Panc1 (cell line): ENCODE measurements at regions not wholly inside any gene's neighbourhood (a gene's known extent, or its start where the extent isn't known, plus 50 kb on each side); places are given as distances from the start of the nearest gene placed in this dataset.

Experiments
- ATAC-seq: fragments of 200-7000 bp; cut with Tn5 transposase; 2 replicates; pipeline ENCODE4 v1.9.1; 2020; ENCODE audit warnings: mild to moderate bottlenecking, moderate library complexity
- BruUV-seq: library from RNA; stranded (reverse); fragments of 400-500 nt; replicated peaks from 2 replicates; lab custom pipeline; 2021; lab: Mats Ljungman, UMichigan
- CTCF ChIA-PET: fragments of 300-600 bp; sonication (Branson Sonifier 250); formaldehyde crosslinking; loops from one replicate; lab custom pipeline; 2022; ENCODE audit warnings: antibody characterized with exemption; lab: Charles Lee
- POLR2A ChIA-PET: fragments of 300-600 bp; sonication (Branson Sonifier 250); formaldehyde crosslinking; loops from one replicate; lab custom pipeline; 2022; ENCODE audit warnings: antibody characterized with exemption; lab: Charles Lee
- DNase-seq: peaks from one replicate; pipeline ENCODE4 v3.0.0-alpha.2; 2010; ENCODE audit warnings: low read depth, low spot score
- H3K27ac ChIP-seq: 2 replicates; pipeline ENCODE4 v1.5.1; 2011; ENCODE audit warnings: mild to moderate bottlenecking, low read length, inconsistent platforms
- H3K27me3 ChIP-seq: fragments of 200-500 bp; sonication (Bioruptor generic); 2 replicates; pipeline ENCODE4 v1.6.0; 2014; ENCODE audit warnings: low read length, inconsistent platforms; ENCODE audit not compliant: control insufficient read depth, insufficient read depth
- H3K36me3 ChIP-seq: fragments of 200-500 bp; sonication (Bioruptor generic); 2 replicates; pipeline ENCODE4 v1.5.1; 2014; ENCODE audit warnings: inconsistent platforms, mild to moderate bottlenecking, low read length, moderate library complexity; ENCODE audit not compliant: control insufficient read depth, insufficient read depth
- H3K4me1 ChIP-seq: 2 replicates; pipeline ENCODE4 v1.5.1; 2011; ENCODE audit warnings: inconsistent platforms, mild to moderate bottlenecking, low read length, moderate library complexity; ENCODE audit not compliant: control insufficient read depth, insufficient read depth
- H3K4me3 ChIP-seq, 2 experiments: 2 replicates each; pipeline ENCODE4 v1.5.1; 2011 to 2012; ENCODE audit warnings: low read depth in 2 of 2, low read length in 2 of 2, mild to moderate bottlenecking in 2 of 2, inconsistent platforms in 1 of 2, moderate library complexity in 1 of 2
- H3K9me3 ChIP-seq: fragments of 200-500 bp; sonication (Bioruptor generic); 2 replicates; pipeline ENCODE4 v1.5.1; 2014; ENCODE audit warnings: low read depth, mild to moderate bottlenecking, inconsistent platforms, low read length, moderate library complexity; ENCODE audit not compliant: control insufficient read depth, insufficient read depth
- POLR2AphosphoS5 ChIP-seq: IDR thresholded peaks from 2 replicates; pipeline ENCODE4 v1.6.1; 2012; ENCODE audit warnings: mild to moderate bottlenecking, low read depth, low read length, moderate library complexity
- SIN3A ChIP-seq: IDR thresholded peaks from 2 replicates; pipeline ENCODE4 v1.6.1; 2012; ENCODE audit warnings: low read depth, mild to moderate bottlenecking, low read length, moderate library complexity, borderline replicate concordance; ENCODE audit not compliant: insufficient read depth
- TCF7L2 ChIP-seq: IDR thresholded peaks from 2 replicates; pipeline ENCODE4 v1.6.1; 2011; ENCODE audit warnings: mild to moderate bottlenecking, low read depth, low read length, inconsistent platforms
- in situ Hi-C: cut with HindIII; loops from 2 replicates; pipeline ENCODE4 v1.10.0; 2016; ENCODE audit warnings: low sequenced_read_pairs, low pct_unique_long_range_greater_than_20kb
- intact Hi-C: fragments of 100-400 bp; cut with micrococcal nuclease; formaldehyde crosslinking; loops from one replicate; pipeline ENCODE4 v1.10.0; 2022; ENCODE audit not compliant: unreplicated experiment
- TF ChIP-seq, protein P1 (sequence below): fragments of 450-650 bp; IDR thresholded peaks from 2 replicates; pipeline ENCODE4 v1.5.1; 2017; ENCODE audit warnings: mild to moderate bottlenecking
- TF ChIP-seq, protein P2 (sequence below), 2 experiments: IDR thresholded peaks; 2 replicates each; pipeline ENCODE4 v1.6.1; 2011 to 2012; ENCODE audit warnings: low read depth in 2 of 2, control low read depth in 1 of 2, low read length in 1 of 2, mild to moderate bottlenecking in 1 of 2, moderate library complexity in 1 of 2; ENCODE audit not compliant: insufficient read depth in 1 of 2

DNA sequence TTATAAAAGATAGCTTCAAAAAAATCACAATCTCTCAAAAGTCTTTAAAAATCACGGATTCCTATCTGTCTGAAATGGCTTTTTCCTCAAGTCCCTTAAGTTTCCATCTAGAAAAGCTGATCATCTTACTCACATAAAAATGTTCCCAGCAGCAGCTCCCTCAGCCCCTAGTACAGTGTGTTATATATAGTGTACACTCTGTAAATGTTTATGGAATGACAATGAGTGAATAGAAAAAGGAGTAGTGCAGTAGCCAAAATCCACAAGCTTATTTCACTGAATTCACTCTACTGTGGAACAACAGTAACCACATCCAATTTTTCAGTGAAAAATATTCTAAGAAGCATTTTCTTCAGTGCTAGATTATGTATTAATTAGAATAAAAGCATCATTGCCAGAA, 609.4 kb downstream of the DTWD2 start:
- ATAC-seq (no peak), DNase-seq (no peak)
- ChIA-PET CTCF (no interaction called here), POLR2A (no interaction called here)
- TF ChIP-seq, protein P1, sequence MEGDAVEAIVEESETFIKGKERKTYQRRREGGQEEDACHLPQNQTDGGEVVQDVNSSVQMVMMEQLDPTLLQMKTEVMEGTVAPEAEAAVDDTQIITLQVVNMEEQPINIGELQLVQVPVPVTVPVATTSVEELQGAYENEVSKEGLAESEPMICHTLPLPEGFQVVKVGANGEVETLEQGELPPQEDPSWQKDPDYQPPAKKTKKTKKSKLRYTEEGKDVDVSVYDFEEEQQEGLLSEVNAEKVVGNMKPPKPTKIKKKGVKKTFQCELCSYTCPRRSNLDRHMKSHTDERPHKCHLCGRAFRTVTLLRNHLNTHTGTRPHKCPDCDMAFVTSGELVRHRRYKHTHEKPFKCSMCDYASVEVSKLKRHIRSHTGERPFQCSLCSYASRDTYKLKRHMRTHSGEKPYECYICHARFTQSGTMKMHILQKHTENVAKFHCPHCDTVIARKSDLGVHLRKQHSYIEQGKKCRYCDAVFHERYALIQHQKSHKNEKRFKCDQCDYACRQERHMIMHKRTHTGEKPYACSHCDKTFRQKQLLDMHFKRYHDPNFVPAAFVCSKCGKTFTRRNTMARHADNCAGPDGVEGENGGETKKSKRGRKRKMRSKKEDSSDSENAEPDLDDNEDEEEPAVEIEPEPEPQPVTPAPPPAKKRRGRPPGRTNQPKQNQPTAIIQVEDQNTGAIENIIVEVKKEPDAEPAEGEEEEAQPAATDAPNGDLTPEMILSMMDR, result no peak
- TF ChIP-seq POLR2AphosphoS5, result no peak
- no peak for TF ChIP-seq TCF7L2
- TF ChIP-seq, protein P2, sequence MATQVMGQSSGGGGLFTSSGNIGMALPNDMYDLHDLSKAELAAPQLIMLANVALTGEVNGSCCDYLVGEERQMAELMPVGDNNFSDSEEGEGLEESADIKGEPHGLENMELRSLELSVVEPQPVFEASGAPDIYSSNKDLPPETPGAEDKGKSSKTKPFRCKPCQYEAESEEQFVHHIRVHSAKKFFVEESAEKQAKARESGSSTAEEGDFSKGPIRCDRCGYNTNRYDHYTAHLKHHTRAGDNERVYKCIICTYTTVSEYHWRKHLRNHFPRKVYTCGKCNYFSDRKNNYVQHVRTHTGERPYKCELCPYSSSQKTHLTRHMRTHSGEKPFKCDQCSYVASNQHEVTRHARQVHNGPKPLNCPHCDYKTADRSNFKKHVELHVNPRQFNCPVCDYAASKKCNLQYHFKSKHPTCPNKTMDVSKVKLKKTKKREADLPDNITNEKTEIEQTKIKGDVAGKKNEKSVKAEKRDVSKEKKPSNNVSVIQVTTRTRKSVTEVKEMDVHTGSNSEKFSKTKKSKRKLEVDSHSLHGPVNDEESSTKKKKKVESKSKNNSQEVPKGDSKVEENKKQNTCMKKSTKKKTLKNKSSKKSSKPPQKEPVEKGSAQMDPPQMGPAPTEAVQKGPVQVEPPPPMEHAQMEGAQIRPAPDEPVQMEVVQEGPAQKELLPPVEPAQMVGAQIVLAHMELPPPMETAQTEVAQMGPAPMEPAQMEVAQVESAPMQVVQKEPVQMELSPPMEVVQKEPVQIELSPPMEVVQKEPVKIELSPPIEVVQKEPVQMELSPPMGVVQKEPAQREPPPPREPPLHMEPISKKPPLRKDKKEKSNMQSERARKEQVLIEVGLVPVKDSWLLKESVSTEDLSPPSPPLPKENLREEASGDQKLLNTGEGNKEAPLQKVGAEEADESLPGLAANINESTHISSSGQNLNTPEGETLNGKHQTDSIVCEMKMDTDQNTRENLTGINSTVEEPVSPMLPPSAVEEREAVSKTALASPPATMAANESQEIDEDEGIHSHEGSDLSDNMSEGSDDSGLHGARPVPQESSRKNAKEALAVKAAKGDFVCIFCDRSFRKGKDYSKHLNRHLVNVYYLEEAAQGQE (IDR thresholded peaks at IDR 0.05; ENCODE audit: insufficient read depth in 1 of 2, low read depth in 2 of 2, low read length in 1 of 2), result no peak
- no peak for TF ChIP-seq SIN3A
- Histone ChIP-seq H3K27ac (no peak overlapping the region), H3K4me3 (no peak overlapping the region), H3K9me3 (no peaks in the 10 kb centered on the region), H3K4me1 (no peaks in the 10 kb centered on the region), H3K27me3 (no peaks in the 10 kb centered on the region), H3K36me3 (no peaks in the 10 kb centered on the region)
- no TSS peak for BruUV-seq
- intact Hi-C loops, result no loop called here
- in situ Hi-C loops, result no loop called here

DNA sequence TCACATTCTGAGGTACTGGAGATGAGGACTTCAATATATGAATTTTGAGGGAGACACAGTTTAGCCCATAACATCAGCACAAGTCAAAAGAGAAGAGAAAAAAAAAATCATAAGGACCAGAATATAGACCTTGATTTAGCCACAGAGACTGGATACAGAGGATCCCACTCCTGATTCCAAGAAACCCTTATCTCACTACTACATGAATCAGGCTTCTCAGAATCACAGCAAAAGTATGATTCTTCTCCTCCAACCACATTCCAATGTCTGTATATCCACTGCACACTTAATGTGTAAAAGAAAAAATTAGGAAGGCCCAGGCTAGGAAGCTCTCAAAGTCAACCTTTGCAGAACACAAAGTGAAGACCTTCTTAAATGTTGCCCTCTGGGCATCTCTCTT, 610.9 kb downstream of the DTWD2 start:
- Histone ChIP-seq H3K36me3 (no peaks in the 10 kb centered on the region), H3K27ac (no peak overlapping the region), H3K9me3 (no peaks in the 10 kb centered on the region), H3K4me3 (no peak overlapping the region), H3K27me3 (no peaks in the 10 kb centered on the region), H3K4me1 (no peaks in the 10 kb centered on the region)
- intact Hi-C loops (no loop called here), in situ Hi-C loops (no loop called here)
- TF ChIP-seq, protein P2 (IDR thresholded peaks at IDR 0.05; ENCODE audit: insufficient read depth in 1 of 2, low read depth in 2 of 2, low read length in 1 of 2), result no peak
- no peak for TF ChIP-seq SIN3A
- BruUV-seq, result no TSS peak
- ATAC-seq, result no peak
- CTCF ChIA-PET, result no interaction called here
- no peak for DNase-seq
- POLR2A ChIA-PET, result no interaction called here
